ENCODE measurements at regions not wholly inside any gene's neighbourhood (a gene's known extent, or its start where the extent isn't known, plus 50 kb on each side); places are given as distances from the start of the nearest gene placed in this dataset.

GRCh38 chr5:173709761-173710160 lies 93.3 kb upstream of the BOD1 start:
- Mint-ChIP-seq H3K27ac (no peak overlapping the region), H3K4me3 (no peak overlapping the region), H3K36me3 (no peaks in the 10 kb centered on the region), H3K27me3 (peaks cover 4% of the 10 kb centered on the region), H3K4me1 (ENCODE audit: unreplicated experiment) (peaks cover 31% of the 10 kb centered on the region), H3K9me3 (no peaks in the 10 kb centered on the region)
- no peak for DNase-seq (ENCODE audit: extremely low spot score, unreplicated experiment)
- TF ChIP-seq, protein P1, sequence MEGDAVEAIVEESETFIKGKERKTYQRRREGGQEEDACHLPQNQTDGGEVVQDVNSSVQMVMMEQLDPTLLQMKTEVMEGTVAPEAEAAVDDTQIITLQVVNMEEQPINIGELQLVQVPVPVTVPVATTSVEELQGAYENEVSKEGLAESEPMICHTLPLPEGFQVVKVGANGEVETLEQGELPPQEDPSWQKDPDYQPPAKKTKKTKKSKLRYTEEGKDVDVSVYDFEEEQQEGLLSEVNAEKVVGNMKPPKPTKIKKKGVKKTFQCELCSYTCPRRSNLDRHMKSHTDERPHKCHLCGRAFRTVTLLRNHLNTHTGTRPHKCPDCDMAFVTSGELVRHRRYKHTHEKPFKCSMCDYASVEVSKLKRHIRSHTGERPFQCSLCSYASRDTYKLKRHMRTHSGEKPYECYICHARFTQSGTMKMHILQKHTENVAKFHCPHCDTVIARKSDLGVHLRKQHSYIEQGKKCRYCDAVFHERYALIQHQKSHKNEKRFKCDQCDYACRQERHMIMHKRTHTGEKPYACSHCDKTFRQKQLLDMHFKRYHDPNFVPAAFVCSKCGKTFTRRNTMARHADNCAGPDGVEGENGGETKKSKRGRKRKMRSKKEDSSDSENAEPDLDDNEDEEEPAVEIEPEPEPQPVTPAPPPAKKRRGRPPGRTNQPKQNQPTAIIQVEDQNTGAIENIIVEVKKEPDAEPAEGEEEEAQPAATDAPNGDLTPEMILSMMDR (conservative IDR thresholded peaks at IDR 0.05), result no peak

- DNase-seq (ENCODE audit: extremely low spot score, unreplicated experiment), result no peak
- Mint-ChIP-seq H3K27ac (no peak overlapping the region), H3K27me3 (peaks cover 4% of the 10 kb centered on the region), H3K4me1 (ENCODE audit: unreplicated experiment) (peaks cover 37% of the 10 kb centered on the region), H3K4me3 (no peak overlapping the region), H3K36me3 (no peaks in the 10 kb centered on the region), H3K9me3 (no peaks in the 10 kb centered on the region)
- TF ChIP-seq, protein P1 (conservative IDR thresholded peaks at IDR 0.05), result no peak
Observed at GRCh38 chr5:173710528-173710927, 94.1 kb upstream of the BOD1 start.

DNA sequence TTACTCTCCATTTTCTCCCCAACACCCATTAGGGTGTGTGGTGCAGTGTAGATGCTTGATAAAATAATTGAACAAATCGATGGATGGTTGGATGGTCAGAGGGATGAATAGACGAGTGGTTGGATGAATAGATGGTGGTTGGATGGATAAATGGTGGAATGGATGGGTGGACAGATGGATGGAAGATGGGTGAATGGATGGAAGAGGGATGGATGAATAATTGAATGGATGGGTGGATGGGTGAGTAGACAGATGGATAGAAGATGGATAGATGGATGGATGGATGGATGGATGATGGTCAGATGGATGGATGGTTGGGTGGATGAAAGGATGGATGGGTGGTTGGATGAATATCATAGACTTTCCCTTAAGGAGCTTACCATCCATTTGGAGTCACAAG lies 95.0 kb upstream of the BOD1 start:
- Mint-ChIP-seq H3K27me3 (peaks cover 4% of the 10 kb centered on the region), H3K27ac (no peak overlapping the region)
- TF ChIP-seq, protein P1 (conservative IDR thresholded peaks at IDR 0.05), result no peak

DNA sequence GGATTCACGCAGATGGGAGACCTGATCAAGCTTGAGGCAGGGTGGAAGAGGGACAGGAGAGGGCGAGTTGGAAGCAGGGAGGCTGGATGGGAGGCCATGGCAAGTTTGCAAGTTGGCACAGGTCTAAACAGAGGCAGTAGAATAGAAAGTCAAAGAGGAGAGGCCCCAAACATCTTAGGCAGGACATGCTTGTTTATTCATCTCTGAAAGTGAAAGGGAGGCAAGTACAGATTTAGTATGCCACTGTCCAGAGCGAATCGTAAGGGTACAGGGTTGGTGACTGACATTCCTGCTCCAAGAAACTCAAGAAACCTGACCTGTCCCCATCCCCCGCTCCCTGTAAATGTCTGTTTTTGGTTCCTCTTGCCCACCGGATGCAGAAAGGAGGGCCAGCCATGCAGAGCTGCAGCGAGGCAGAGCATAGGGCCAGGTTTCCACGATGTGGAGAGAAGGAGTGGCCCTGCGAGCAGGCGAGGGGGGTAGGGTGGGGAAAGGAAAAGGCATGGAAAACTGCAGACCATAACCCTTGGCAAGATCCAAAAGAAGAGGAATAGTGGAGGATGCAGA lies 96.2 kb upstream of the BOD1 start:
- peaks cover 31% of the 10 kb centered on the region for H3K4me1 Mint-ChIP-seq (ENCODE audit: unreplicated experiment)
- H3K4me3 Mint-ChIP-seq, result no peak overlapping the region
- no peaks in the 10 kb centered on the region for H3K36me3 Mint-ChIP-seq
- DNase-seq (ENCODE audit: extremely low spot score, unreplicated experiment), result no peak
- H3K9me3 Mint-ChIP-seq, result no peaks in the 10 kb centered on the region
- no peak overlapping the region for H3K27ac Mint-ChIP-seq
- H3K27me3 Mint-ChIP-seq, result peaks cover 4% of the 10 kb centered on the region
- TF ChIP-seq, protein P1 (conservative IDR thresholded peaks at IDR 0.05), result no peak

More for the DNA sequence above, 95.0 kb upstream of the BOD1 start:
- DNase-seq (ENCODE audit: extremely low spot score, unreplicated experiment), result no peak
- H3K36me3 Mint-ChIP-seq, result no peaks in the 10 kb centered on the region
- H3K4me3 Mint-ChIP-seq, result no peak overlapping the region
- peaks cover 40% of the 10 kb centered on the region for H3K4me1 Mint-ChIP-seq (ENCODE audit: unreplicated experiment)
- no peaks in the 10 kb centered on the region for H3K9me3 Mint-ChIP-seq

GRCh38 chr5:173714551-173715428 lies 98.3 kb upstream of the BOD1 start:
- TF ChIP-seq, protein P1 (conservative IDR thresholded peaks at IDR 0.05), result no peak
- H3K27ac Mint-ChIP-seq, result no peak overlapping the region
- H3K4me3 Mint-ChIP-seq, result no peak overlapping the region
- no peak for DNase-seq (ENCODE audit: extremely low spot score, unreplicated experiment)
- peaks cover 4% of the 10 kb centered on the region for H3K27me3 Mint-ChIP-seq
- no peaks in the 10 kb centered on the region for H3K36me3 Mint-ChIP-seq
- H3K4me1 Mint-ChIP-seq (ENCODE audit: unreplicated experiment), result peaks cover 31% of the 10 kb centered on the region
- no peaks in the 10 kb centered on the region for H3K9me3 Mint-ChIP-seq
